Activated naive CD4-positive, alpha-beta T cell treated with anti-CD3 and anti-CD28 coated beads for 36 hours (primary cell): ENCODE measurements at regions not wholly inside any gene's neighbourhood (a gene's known extent, or its start where the extent isn't known, plus 50 kb on each side); places are given as distances from the start of the nearest gene placed in this dataset.

Experiments
- CTCF ChIA-PET: fragments of 350-600 bp; sonication (Branson Sonifier 250); formaldehyde crosslinking; loops from one replicate; lab custom pipeline; 2021; ENCODE audit warnings: antibody characterized with exemption; lab: Charles Lee
- DNase-seq: peaks from one replicate; pipeline ENCODE4 v3.0.0-alpha.2; 2020
- H3K27ac Mint-ChIP-seq: one replicate; pipeline ENCODE4 v1.8.0; 2021; ENCODE audit warnings: mild to moderate bottlenecking, mixed read lengths
- H3K27me3 Mint-ChIP-seq: one replicate; pipeline ENCODE4 v1.8.0; 2021; ENCODE audit warnings: low read depth, mixed read lengths
- H3K36me3 Mint-ChIP-seq: one replicate; pipeline ENCODE4 v1.8.0; 2021; ENCODE audit warnings: low read depth, mixed read lengths
- H3K4me1 Mint-ChIP-seq: one replicate; pipeline ENCODE4 v1.8.0; 2021; ENCODE audit warnings: low read depth, mixed read lengths
- H3K4me3 Mint-ChIP-seq: one replicate; pipeline ENCODE4 v1.8.0; 2021; ENCODE audit warnings: mild to moderate bottlenecking, moderate library complexity, mixed read lengths
- H3K9me3 Mint-ChIP-seq: one replicate; pipeline ENCODE4 v1.8.0; 2021; ENCODE audit warnings: mixed read lengths
- intact Hi-C: fragments of 100-400 bp; cut with micrococcal nuclease; formaldehyde crosslinking; loops from one replicate; pipeline ENCODE4 v1.15.1; 2023

DNA sequence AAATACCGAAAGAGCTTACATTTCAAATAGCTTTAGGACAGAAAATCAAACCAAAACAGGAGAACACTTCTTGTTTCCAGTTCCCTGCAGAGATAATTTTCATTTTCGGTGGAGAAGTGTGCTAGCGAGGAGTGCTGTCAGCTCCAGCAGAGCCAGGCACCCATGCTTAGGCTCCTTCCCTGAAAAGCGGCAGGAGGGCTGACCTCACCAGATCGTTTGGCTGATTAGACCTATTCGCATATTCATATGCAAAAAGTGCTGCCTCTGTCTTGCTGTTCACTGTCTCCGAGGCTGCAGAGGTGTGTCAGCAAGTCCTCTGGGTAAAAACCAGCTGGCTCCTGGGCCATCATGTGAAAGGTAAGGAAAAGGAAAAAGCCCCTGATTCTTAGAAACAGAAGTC, 225.8 kb upstream of the COPS8 start:
- peaks cover 6% of the 10 kb centered on the region for H3K9me3 Mint-ChIP-seq
- no peak overlapping the region for H3K27ac Mint-ChIP-seq
- no peaks in the 10 kb centered on the region for H3K36me3 Mint-ChIP-seq
- intact Hi-C loops, result no loop called here
- CTCF ChIA-PET, result no interaction called here
- H3K4me3 Mint-ChIP-seq, result no peak overlapping the region
- peaks cover 4% of the 10 kb centered on the region for H3K27me3 Mint-ChIP-seq
- DNase-seq, result no peak
- H3K4me1 Mint-ChIP-seq, result no peaks in the 10 kb centered on the region

DNA sequence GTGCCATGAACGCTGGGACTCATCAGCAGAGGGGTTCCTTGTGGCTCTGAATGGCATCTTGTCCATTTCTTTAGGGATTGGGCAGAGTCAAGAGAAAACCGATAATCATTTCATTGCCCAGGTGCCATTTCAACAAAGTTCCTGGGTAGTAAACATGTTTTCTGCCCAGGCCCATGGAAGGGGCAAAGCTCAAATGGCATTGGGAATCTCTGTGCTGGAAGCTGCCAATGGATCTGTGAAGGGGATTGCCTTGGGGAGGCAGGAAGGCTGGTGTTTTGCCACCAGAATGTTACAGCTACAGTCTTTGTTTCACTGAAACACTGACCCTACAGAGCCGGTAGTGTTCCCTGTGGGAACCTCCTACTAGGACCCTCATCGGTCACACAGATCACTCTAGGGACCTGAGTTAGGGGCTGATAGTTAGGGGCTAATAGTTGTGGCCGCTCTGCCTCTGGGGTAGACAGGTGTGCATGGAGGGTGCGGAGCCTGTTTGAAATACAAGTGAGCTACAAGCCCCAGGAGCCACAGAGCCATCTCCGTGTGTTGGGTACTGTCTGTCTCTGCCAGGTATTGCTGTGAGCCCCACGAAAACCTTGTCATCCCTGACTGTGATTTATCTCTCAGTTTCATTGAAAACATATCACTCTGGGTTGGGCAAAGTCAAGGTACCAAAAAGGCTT, 224.4 kb upstream of the COPS8 start:
- Mint-ChIP-seq H3K4me3 (no peak overlapping the region), H3K9me3 (peaks cover 8% of the 10 kb centered on the region), H3K27ac (no peak overlapping the region), H3K4me1 (no peaks in the 10 kb centered on the region), H3K27me3 (peaks cover 1% of the 10 kb centered on the region), H3K36me3 (no peaks in the 10 kb centered on the region)
- CTCF ChIA-PET, result no interaction called here
- DNase-seq, result no peak
- intact Hi-C loops, result no loop called here

DNA sequence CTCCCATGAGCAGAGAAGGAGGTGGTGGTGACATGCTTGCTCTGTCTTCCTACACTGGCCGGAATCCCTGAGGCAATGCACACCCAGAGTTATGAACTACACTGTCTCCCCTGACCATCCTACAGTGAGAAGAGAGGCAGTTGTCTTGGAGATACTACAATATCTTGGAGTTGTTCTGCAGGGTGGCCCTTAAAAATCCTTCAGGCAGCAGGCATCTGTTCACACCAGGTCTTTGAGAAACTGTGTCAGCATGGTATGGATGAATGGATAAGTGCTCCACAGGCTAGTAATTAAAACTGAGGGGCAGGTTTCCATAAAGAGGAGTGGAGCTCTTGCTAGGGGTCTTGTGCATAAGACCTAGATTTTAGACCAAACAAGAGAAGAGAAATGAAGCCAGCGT, 223.7 kb upstream of the COPS8 start:
- Mint-ChIP-seq H3K4me1 (no peaks in the 10 kb centered on the region), H3K27me3 (peaks cover 1% of the 10 kb centered on the region), H3K4me3 (no peak overlapping the region), H3K27ac (no peak overlapping the region), H3K36me3 (no peaks in the 10 kb centered on the region), H3K9me3 (peaks cover 8% of the 10 kb centered on the region)
- CTCF ChIA-PET, result no interaction called here
- no peak for DNase-seq
- intact Hi-C loops, result no loop called here

DNA sequence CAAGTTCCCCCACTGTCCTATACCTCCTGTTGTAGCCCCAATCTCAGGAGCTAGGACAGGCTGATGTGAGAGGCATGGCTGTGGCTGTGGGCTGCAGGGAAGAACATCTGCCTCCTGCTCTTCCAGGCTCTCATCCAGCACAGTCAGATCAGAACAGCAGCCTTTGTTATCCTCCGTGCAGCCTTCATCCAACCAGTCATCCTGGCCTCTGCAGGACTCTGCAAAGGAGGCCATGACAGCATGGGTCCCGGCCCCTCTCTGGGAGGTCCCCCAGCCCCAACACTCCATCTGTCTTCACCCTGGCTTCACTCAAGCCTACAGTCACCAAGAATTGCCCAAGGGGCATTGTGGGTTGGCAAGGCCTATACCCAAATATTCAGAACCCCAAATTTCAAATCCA, 223.2 kb upstream of the COPS8 start:
- no peak overlapping the region for H3K27ac Mint-ChIP-seq
- no peaks in the 10 kb centered on the region for H3K4me1 Mint-ChIP-seq
- CTCF ChIA-PET, result no interaction called here
- peaks cover 8% of the 10 kb centered on the region for H3K9me3 Mint-ChIP-seq
- intact Hi-C loops, result no loop called here
- no peak overlapping the region for H3K4me3 Mint-ChIP-seq
- no peak for DNase-seq
- H3K27me3 Mint-ChIP-seq, result peaks cover 1% of the 10 kb centered on the region
- H3K36me3 Mint-ChIP-seq, result no peaks in the 10 kb centered on the region

DNA sequence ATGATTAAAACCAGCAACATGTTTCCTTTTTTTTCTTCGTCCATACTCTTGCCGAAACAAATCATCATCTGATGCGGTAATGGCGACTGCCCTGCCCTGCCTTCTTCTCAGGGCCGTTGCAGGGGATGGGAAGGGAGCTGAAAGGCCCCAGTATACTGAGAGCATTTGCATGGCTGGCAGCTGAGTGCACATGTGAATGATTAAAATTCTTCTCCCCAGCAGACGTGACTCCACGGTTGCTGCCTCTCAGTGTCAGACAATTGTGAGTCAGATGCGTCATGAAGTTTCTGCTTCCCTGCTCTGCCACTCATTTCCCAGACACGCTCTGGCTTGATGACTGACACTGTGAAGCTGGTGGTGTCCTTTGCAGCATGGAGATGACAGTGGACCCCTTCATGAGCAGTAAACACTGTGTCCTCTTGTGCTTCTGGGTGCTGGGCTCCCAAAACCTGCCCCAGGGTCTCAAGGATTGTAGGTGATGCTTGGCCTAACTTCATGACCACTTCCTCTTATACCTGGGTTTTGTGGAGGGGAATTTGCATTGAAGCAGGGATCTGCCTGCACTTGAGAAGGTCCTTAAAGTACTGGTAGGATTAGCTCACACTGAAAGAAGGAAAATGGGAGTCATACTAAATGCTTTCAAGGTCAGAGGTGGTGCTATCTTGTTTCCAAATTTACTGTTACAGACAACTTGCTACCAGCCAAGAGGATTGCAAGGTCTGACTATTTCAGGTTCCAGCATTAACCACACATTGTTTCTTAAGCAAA, 222.5 kb upstream of the COPS8 start:
- CTCF ChIA-PET, result no interaction called here
- H3K27ac Mint-ChIP-seq, result no peak overlapping the region
- no peak overlapping the region for H3K4me3 Mint-ChIP-seq
- intact Hi-C loops, result no loop called here
- peaks cover 8% of the 10 kb centered on the region for H3K9me3 Mint-ChIP-seq
- H3K4me1 Mint-ChIP-seq, result no peaks in the 10 kb centered on the region
- no peak for DNase-seq
- H3K27me3 Mint-ChIP-seq, result peaks cover 1% of the 10 kb centered on the region
- H3K36me3 Mint-ChIP-seq, result no peaks in the 10 kb centered on the region

DNA sequence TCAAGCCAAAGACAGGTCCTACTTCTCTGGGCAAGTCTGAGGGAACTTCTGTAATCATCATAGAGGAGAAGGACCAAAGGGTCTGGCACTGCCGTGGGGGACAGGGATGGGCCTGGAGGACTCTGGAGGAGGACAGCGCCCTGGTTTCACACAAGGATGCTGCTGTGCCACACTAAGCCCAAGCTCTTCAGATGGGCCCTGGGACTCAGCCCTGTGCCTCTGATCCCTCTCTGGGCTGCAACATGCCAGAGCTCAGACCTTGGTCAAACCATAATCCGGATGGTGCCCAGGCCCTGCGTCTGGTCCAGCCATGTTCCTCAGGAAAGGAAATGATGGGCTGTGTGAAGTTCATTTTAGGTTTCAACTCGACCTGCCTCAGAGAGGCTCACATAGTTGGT, 222.0 kb upstream of the COPS8 start:
- H3K36me3 Mint-ChIP-seq, result no peaks in the 10 kb centered on the region
- CTCF ChIA-PET, result no interaction called here
- no peak overlapping the region for H3K4me3 Mint-ChIP-seq

DNA sequence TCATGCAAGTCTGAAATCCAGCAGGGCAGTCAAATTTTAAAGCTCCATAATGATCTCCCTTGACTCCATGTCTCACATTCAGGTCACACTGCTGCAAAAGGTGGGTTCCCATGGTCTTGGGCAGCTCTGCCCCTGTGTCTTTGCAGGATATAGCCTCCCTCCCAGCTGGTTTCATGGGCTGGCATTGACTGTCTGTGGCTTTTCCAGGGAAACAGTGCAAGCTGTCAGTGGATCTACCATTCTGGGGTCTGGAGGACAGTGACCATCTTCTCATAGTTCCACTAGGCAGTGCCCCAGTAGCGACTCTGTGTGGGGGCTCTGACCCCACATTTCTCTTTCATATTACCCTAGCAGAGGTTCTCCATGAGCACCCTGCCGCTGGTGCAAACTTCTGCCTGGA, 220.6 kb upstream of the COPS8 start:
- intact Hi-C loops, result no loop called here
- H3K4me3 Mint-ChIP-seq, result no peak overlapping the region
- H3K9me3 Mint-ChIP-seq, result peaks cover 8% of the 10 kb centered on the region
- peaks cover 2% of the 10 kb centered on the region for H3K27me3 Mint-ChIP-seq
- no peak for DNase-seq
- H3K36me3 Mint-ChIP-seq, result no peaks in the 10 kb centered on the region
- no peaks in the 10 kb centered on the region for H3K4me1 Mint-ChIP-seq
- CTCF ChIA-PET, result no interaction called here
- no peak overlapping the region for H3K27ac Mint-ChIP-seq

More for the DNA sequence above, 222.0 kb upstream of the COPS8 start:
- Mint-ChIP-seq H3K27me3 (no peaks in the 10 kb centered on the region), H3K9me3 (peaks cover 8% of the 10 kb centered on the region), H3K27ac (no peak overlapping the region), H3K4me1 (no peaks in the 10 kb centered on the region)
- no peak for DNase-seq
- intact Hi-C loops, result no loop called here

DNA sequence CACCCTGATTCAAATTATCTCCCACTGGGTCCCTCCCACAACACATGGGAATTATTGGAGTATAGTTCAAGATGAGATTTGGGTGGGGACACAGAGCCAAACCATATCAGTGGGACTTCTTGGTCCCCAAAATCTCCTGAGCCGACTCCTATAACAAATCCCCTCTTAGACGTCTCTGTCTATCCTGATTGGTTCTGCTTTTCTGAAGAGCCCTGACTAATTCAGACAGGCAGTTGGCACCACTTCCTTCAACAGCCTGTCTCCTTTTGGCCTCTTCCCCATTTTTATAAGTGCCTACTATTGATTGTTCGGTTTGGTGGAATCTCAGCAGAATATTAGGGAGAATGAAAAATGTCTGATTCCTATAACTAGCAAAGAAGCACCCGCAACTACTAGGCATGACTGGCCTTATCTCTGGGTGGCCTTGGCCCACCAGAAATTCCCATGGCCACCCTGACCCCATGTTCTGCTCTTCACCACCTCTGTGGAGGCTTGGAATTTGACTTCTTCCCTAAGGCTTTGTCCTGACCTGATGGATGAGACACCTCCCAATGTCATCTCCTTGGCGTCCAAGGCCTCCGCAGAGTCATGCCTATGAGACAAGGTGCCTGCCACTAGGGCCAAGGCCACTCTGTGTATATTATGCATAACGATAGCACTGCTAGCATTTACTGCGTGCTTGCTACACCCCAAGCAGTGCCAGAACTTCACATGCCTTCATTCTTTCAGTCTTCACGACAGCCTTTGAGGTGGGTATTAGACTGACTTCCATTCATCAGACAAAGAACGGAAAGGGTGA, 218.9 kb upstream of the COPS8 start:
- DNase-seq, result no peak
- H3K9me3 Mint-ChIP-seq, result peaks cover 8% of the 10 kb centered on the region
- CTCF ChIA-PET, result no interaction called here
- peaks cover 2% of the 10 kb centered on the region for H3K27me3 Mint-ChIP-seq
- no peak overlapping the region for H3K4me3 Mint-ChIP-seq
- H3K36me3 Mint-ChIP-seq, result no peaks in the 10 kb centered on the region
- peaks cover 3% of the 10 kb centered on the region for H3K4me1 Mint-ChIP-seq
- no peak overlapping the region for H3K27ac Mint-ChIP-seq
- intact Hi-C loops, result no loop called here

DNA sequence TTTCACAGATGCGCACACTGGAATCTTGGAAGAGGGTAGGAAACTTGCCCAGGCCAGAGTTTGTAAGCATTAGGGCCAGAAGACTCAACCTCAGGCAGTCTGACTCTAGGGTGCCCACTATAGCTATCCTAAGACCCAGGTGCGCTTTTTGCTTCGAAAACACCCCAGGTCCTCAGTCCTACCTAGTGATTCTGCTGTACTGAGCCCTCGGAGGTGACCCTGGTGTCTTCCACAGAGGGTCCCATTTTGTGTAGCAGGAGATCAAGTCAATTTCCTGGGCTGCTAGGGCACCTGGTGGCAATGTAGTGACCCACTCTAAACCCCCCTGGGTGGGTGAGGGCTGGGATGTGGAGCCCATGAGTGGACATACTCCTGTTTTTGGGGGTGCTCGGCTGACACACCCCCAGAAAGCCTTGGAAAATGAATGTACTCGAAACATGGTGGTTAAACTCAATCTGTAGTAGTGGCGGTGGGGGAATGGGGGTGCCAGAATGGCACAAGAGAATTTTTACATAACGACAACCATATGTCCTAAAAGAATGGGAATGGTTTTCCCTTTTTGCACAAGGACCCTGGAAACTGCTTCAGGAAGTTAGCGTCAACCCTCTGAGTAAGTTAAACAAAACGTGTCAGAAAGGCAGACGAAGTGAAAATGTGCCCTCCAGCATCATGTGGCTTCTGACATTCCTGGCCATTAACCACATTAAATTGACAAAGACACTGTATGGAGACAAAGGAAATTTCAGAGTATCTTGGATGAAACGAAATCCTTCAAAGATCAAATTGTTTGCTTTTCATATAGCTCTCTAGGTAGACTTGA, 218.0 kb upstream of the COPS8 start:
- CTCF ChIA-PET, result no interaction called here
- H3K27ac Mint-ChIP-seq, result no peak overlapping the region
- intact Hi-C loops, result no loop called here
- DNase-seq, result no peak
- peaks cover 3% of the 10 kb centered on the region for H3K4me1 Mint-ChIP-seq
- peaks cover 8% of the 10 kb centered on the region for H3K9me3 Mint-ChIP-seq
- H3K27me3 Mint-ChIP-seq, result peaks cover 2% of the 10 kb centered on the region
- H3K4me3 Mint-ChIP-seq, result no peak overlapping the region
- H3K36me3 Mint-ChIP-seq, result no peaks in the 10 kb centered on the region

DNA sequence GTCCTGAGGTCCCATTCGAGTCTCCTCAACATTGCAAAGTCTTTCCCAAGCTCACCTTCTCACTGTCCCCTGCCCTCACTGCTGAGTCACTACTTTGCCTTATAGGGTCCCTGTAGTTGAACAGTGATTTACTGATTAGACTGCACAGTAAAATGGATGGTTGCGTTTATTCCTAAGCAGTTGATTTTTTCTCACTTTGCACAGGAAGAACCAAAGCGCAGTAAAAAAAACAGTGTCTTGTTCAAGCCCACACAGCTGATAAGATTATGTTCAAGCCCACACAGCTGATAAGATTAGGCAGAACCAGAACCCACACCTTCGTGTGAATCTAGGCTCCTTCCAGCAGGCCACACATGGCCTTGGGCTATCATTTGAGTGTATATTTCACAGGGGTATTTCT, 215.3 kb upstream of the COPS8 start:
- Mint-ChIP-seq H3K9me3 (peaks cover 2% of the 10 kb centered on the region), H3K27ac (no peak overlapping the region), H3K27me3 (peaks cover 2% of the 10 kb centered on the region), H3K36me3 (no peaks in the 10 kb centered on the region), H3K4me1 (peaks cover 3% of the 10 kb centered on the region), H3K4me3 (no peak overlapping the region)
- CTCF ChIA-PET, result no interaction called here
- intact Hi-C loops, result no loop called here
- no peak for DNase-seq

DNA sequence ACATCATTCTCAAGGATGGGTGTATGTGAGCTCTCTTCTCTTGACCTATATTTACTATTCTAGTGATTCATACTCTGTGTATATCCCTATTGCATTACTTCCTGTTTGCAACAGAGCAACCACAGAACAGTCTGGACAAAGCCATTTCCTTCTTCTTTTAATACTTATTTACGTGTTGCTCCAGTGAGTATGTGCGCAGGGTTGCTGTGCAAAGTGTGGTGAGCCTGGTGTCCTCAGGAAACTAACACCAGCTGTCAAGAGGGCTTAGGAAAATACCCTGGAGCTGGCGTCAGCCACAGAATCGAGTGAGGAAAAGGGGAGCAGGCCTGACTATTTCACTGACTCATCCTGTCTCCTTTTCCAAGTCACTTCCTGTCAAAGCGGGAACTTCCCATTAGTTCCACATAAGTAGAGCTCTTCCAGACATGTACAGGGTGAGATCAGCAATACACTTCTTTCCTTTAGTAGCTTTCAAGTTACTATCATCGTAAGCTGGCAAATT, 214.1 kb upstream of the COPS8 start:
- H3K9me3 Mint-ChIP-seq, result no peaks in the 10 kb centered on the region
- H3K4me1 Mint-ChIP-seq, result peaks cover 3% of the 10 kb centered on the region
- CTCF ChIA-PET, result no interaction called here
- no peaks in the 10 kb centered on the region for H3K36me3 Mint-ChIP-seq
- intact Hi-C loops, result no loop called here
- no peak overlapping the region for H3K27ac Mint-ChIP-seq
- H3K4me3 Mint-ChIP-seq, result no peak overlapping the region
- H3K27me3 Mint-ChIP-seq, result peaks cover 4% of the 10 kb centered on the region
- DNase-seq, result no peak

DNA sequence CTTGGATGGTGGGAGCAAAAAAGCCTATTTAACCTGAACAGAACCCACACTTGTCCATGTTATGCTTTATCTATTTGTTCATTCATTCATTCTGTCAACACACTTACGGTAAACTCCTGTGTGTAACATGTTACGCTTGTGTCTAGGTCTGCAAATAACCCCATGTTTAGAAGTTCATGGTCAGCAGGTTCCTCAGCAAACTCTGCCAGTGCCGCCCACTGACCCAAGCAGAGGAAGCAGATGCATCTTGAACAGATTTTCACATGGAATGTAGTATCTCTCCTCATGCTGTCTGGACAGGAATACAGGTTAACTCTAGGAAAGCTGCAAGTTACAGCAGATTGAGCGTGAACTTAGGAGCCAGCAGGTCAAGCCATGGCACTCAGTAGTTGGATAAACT, 213.7 kb upstream of the COPS8 start:
- Mint-ChIP-seq H3K9me3 (no peaks in the 10 kb centered on the region), H3K27ac (no peak overlapping the region), H3K27me3 (peaks cover 4% of the 10 kb centered on the region), H3K4me3 (no peak overlapping the region), H3K4me1 (peaks cover 3% of the 10 kb centered on the region), H3K36me3 (no peaks in the 10 kb centered on the region)
- intact Hi-C loops, result no loop called here
- CTCF ChIA-PET, result interaction anchor here (0.6 kb wide), 1 partner anchor 156 kb away, joined by 3 read pairs; no protein-coding TSS in a partner anchor
- DNase-seq, result no peak
